GM12878 (cell line): ENCODE measurements at regions not wholly inside any gene's neighbourhood (a gene's known extent, or its start where the extent isn't known, plus 50 kb on each side); places are given as distances from the start of the nearest gene placed in this dataset.

Source experiments
- ATAC-seq: fragments of 200-7000 bp; cut with Tn5 transposase; 3 replicates; pipeline ENCODE4 v1.9.1; 2020; ENCODE audit warnings: mild to moderate bottlenecking, moderate library complexity
- BruUV-seq: library from RNA; stranded (reverse); fragments of 400-500 nt; replicated peaks from 2 replicates; lab custom pipeline; 2021; lab: Mats Ljungman, UMichigan
- CTCF ChIA-PET: fragments of 300-600 bp; sonication (Branson Sonifier 250); formaldehyde crosslinking; extraction: SDS; loops from one replicate; lab custom pipeline; 2021; ENCODE audit warnings: inconsistent platforms; lab: Yijun Ruan, JAX
- POLR2A ChIA-PET: fragments of 350-600 bp; formaldehyde crosslinking; extraction: SDS; loops from one replicate; lab custom pipeline; 2021; ENCODE audit warnings: inconsistent platforms; lab: Charles Lee
- RAD21 ChIA-PET: fragments of 300-600 bp; sonication (Branson Sonifier 250); formaldehyde crosslinking; loops from one replicate; lab custom pipeline; 2023; ENCODE audit warnings: antibody characterized with exemption; ENCODE audit not compliant: unreplicated experiment; lab: Charles Lee
- SMC1A ChIA-PET: fragments of 300-600 bp; sonication (Branson Sonifier 250); formaldehyde crosslinking; loops from one replicate; lab custom pipeline; 2023; ENCODE audit not compliant: unreplicated experiment, uncharacterized antibody; lab: Charles Lee
- DNase-seq: peaks from one replicate; pipeline ENCODE4 v3.0.0-alpha.2; 2011; ENCODE audit warnings: low read depth, low spot score
- FAIRE-seq: peaks from 3 replicates; lab custom pipeline; 2011; peaks lifted over from hg19 to GRCh38; lab: Jason Lieb, UNC
- H2AFZ ChIP-seq: 2 replicates; pipeline ENCODE4 v1.6.0; 2011; ENCODE audit warnings: low read depth, low read length, control low read depth; ENCODE audit not compliant: control insufficient read depth
- H3K27ac ChIP-seq: 2 replicates; pipeline ENCODE4 v1.5.1; 2011; ENCODE audit warnings: control low read depth; ENCODE audit not compliant: control insufficient read depth, insufficient read depth
- H3K27me3 ChIP-seq, 2 experiments: replicated peaks in 1 of 2; 2 replicates each; pipeline versions ENCODE4 v1.6.0 to v1.6.1; 2011; ENCODE audit warnings: low read length in 1 of 2; ENCODE audit not compliant: control insufficient read depth in 2 of 2, insufficient read depth in 2 of 2
- H3K36me3 ChIP-seq, 2 experiments: 2 replicates each; pipeline ENCODE4 v1.5.1; 2011; ENCODE audit warnings: low read length in 1 of 2; ENCODE audit not compliant: control insufficient read depth in 2 of 2, insufficient read depth in 2 of 2
- H3K4me1 ChIP-seq: 2 replicates; pipeline ENCODE4 v1.6.1; 2011; ENCODE audit warnings: mild to moderate bottlenecking, low read length, moderate library complexity, mixed read lengths; ENCODE audit not compliant: control insufficient read depth, insufficient read depth
- H3K4me2 ChIP-seq: 2 replicates; pipeline ENCODE4 v1.6.0; 2011; ENCODE audit warnings: control low read depth; ENCODE audit not compliant: control insufficient read depth, insufficient read depth
- H3K4me3 ChIP-seq: fragments of 200-600 bp; sonication (generic); 2 replicates; pipeline ENCODE4 v1.5.1; 2016
- H3K79me2 ChIP-seq: 2 replicates; pipeline ENCODE4 v1.6.0; 2011; ENCODE audit warnings: low read length; ENCODE audit not compliant: control insufficient read depth, insufficient read depth
- H3K9ac ChIP-seq: 2 replicates; pipeline ENCODE4 v1.8.0; 2011; ENCODE audit warnings: low read length, control low read depth, mixed read lengths; ENCODE audit not compliant: control insufficient read depth, insufficient read depth
- H3K9me3 ChIP-seq: replicated peaks from 3 replicates; pipeline ENCODE4 v1.5.1; 2011; ENCODE audit warnings: mild to moderate bottlenecking, low read length; ENCODE audit not compliant: control insufficient read depth, insufficient read depth
- H4K20me1 ChIP-seq: 2 replicates; pipeline ENCODE4 v1.6.0; 2011; ENCODE audit not compliant: control insufficient read depth, insufficient read depth
- ATF3 ChIP-seq: IDR thresholded peaks from 2 replicates; pipeline ENCODE4 v1.6.1; 2011; ENCODE audit warnings: low read depth, mild to moderate bottlenecking, low read length, moderate library complexity, borderline replicate concordance; ENCODE audit errors: extremely low read depth
- BMI1 ChIP-seq: fragments of 450-650 bp; IDR thresholded peaks from 2 replicates; pipeline ENCODE4 v1.6.1; 2016; ENCODE audit warnings: mild to moderate bottlenecking, moderate library complexity, borderline replicate concordance
- JUND ChIP-seq: IDR thresholded peaks from 2 replicates; pipeline ENCODE4 v1.6.1; 2012; ENCODE audit warnings: low read depth, mild to moderate bottlenecking, low read length, improper control_type of control experiment, moderate library complexity
- MYB ChIP-seq: fragments of 150-350 bp; IDR thresholded peaks from 2 replicates; pipeline ENCODE4 v1.6.1; 2014; ENCODE audit warnings: mild to moderate bottlenecking, low read depth, low read length, borderline replicate concordance
- NFYB ChIP-seq: IDR thresholded peaks from 2 replicates; pipeline ENCODE4 v1.6.1; 2011; ENCODE audit warnings: low read depth, mild to moderate bottlenecking, low read length, improper control_type of control experiment, moderate library complexity; ENCODE audit not compliant: insufficient read depth
- PKNOX1 ChIP-seq: fragments of 450-650 bp; IDR thresholded peaks from 2 replicates; pipeline ENCODE4 v1.6.1; 2016; ENCODE audit warnings: mild to moderate bottlenecking
- RELA ChIP-seq: fragments of 450-650 bp; IDR thresholded peaks from 2 replicates; pipeline ENCODE4 v1.8.0; 2014; ENCODE audit warnings: borderline replicate concordance; ENCODE audit not compliant: partially characterized antibody
- SIX5 ChIP-seq: IDR thresholded peaks from 2 replicates; pipeline ENCODE4 v1.6.1; 2011; ENCODE audit warnings: mild to moderate bottlenecking, low read depth, low read length, moderate library complexity; ENCODE audit not compliant: severe bottlenecking
- SMARCA5 ChIP-seq: fragments of 450-650 bp; IDR thresholded peaks from 2 replicates; pipeline ENCODE4 v1.6.1; 2017; ENCODE audit warnings: mild to moderate bottlenecking
- TBL1XR1 ChIP-seq: IDR thresholded peaks from 2 replicates; pipeline ENCODE4 v1.6.1; 2012; ENCODE audit warnings: low read depth, low read length, improper control_type of control experiment
- USF1 ChIP-seq: IDR thresholded peaks from 2 replicates; pipeline ENCODE4 v1.6.1; 2011; ENCODE audit warnings: borderline replicate concordance, low read depth, mild to moderate bottlenecking, moderate library complexity, mixed read lengths, low read length; ENCODE audit not compliant: insufficient read depth; ENCODE audit errors: extremely low read length
- YY1 ChIP-seq: IDR thresholded peaks from 2 replicates; pipeline ENCODE4 v1.6.1; 2011; ENCODE audit warnings: low read depth, mild to moderate bottlenecking, low read length
- ZBED1 ChIP-seq: IDR thresholded peaks from 2 replicates; pipeline ENCODE4 v1.6.1; 2016; ENCODE audit warnings: borderline replicate concordance
- WGBS: methylation state at CpG from one replicate; pipeline ENCODE4 v1.1.6; 2016; ENCODE audit warnings: low lambda C conversion rate; ENCODE audit not compliant: insufficient replicate concordance, insufficient coverage; ENCODE audit errors: missing lambda C conversion rate; 5-methylcytosine and 5-hydroxymethylcytosine counted together
- in situ Hi-C: fragments of 300-500 bp; cut with MboI; formaldehyde crosslinking; loops from 9 replicates; pipeline ENCODE4 v1.14.3; 2018; ENCODE audit warnings: mixed read lengths
- intact Hi-C: fragments of 100-400 bp; cut with micrococcal nuclease; formaldehyde crosslinking; loops from one replicate; pipeline ENCODE4 v1.14.2; 2022; ENCODE audit not compliant: unreplicated experiment

- intact Hi-C loops (no loop called here), in situ Hi-C loops (no loop called here)
- H3K27me3 ChIP-seq, result no peaks in the 10 kb centered on the region
- no peaks in the 10 kb centered on the region for H3K36me3 ChIP-seq
- ChIA-PET RAD21 (no interaction called here), SMC1A (interaction anchor here (1.8 to 4.4 kb wide), 2 partner anchors 10 to 21 kb away, joined by 4 to 34 read pairs; no protein-coding TSS in a partner anchor), CTCF (no interaction called here), POLR2A (interaction anchor here (0.6 kb wide), 1 partner anchor 79 kb away, joined by 4 read pairs; no protein-coding TSS in a partner anchor)
- H2AFZ ChIP-seq, result no peak overlapping the region
- no peaks in the 10 kb centered on the region for H4K20me1 ChIP-seq
- peaks cover 1% of the 10 kb centered on the region; the same call in 2 of the 3 replicates for H3K9me3 ChIP-seq
- FAIRE-seq, result no peak
- ATAC-seq, result no peak
- H3K4me2 ChIP-seq, result no peak overlapping the region
- WGBS, result 55% methylated on average over 3 of the region's 3 CpGs
- H3K27ac ChIP-seq, result no peak overlapping the region
- H3K4me1 ChIP-seq, result peaks cover 13% of the 10 kb centered on the region
- no TSS peak for BruUV-seq
- no peak overlapping the region for H3K9ac ChIP-seq
- DNase-seq, result no peak
- TF ChIP-seq USF1 (peak; percentile 14), ATF3 (0 out of 2 replicates have a peak, but pooled peaks have one; percentile 1), BMI1 (no peak), SIX5 (peak; percentile 17)
- H3K4me3 ChIP-seq, result no peak overlapping the region
- H3K79me2 ChIP-seq, result no peaks in the 10 kb centered on the region
These were observed 531.6 kb downstream of the VRK1 start for GRCh38 chr14:97328743-97329142.

GRCh38 chr14:97329701-97330100 is 532.5 kb downstream of the VRK1 start:
- Histone ChIP-seq H3K27me3 (no peaks in the 10 kb centered on the region), H3K4me3 (no peak overlapping the region), H3K4me1 (peaks cover 13% of the 10 kb centered on the region), H3K27ac (no peak overlapping the region), H3K4me2 (no peak overlapping the region), H2AFZ (no peak overlapping the region), H3K36me3 (no peaks in the 10 kb centered on the region), H3K9ac (no peak overlapping the region), H4K20me1 (no peaks in the 10 kb centered on the region), H3K9me3 (peaks cover 1% of the 10 kb centered on the region; the same call in 2 of the 3 replicates), H3K79me2 (no peaks in the 10 kb centered on the region)
- ChIA-PET RAD21 (no interaction called here), CTCF (interaction anchor here (1.0 kb wide), 1 partner anchor 14 kb away, joined by 3 read pairs; no protein-coding TSS in a partner anchor), POLR2A (no interaction called here), SMC1A (interaction anchor here (1.2 to 4.4 kb wide), 4 partner anchors 9 to 49 kb away, joined by 3 to 34 read pairs (median 4); no protein-coding TSS in a partner anchor)
- ATAC-seq, result no peak
- in situ Hi-C loops, result no loop called here
- BruUV-seq, result no TSS peak
- no peak for FAIRE-seq
- intact Hi-C loops, result no loop called here
- WGBS, result 72% methylated on average over 2 of the region's 2 CpGs
- no peak for DNase-seq
- no peak for TF ChIP-seq TBL1XR1
- TF ChIP-seq USF1, result no peak
- no peak for TF ChIP-seq ZBED1
- TF ChIP-seq YY1, result no peak
- TF ChIP-seq RELA, result no peak
- no peak for TF ChIP-seq JUND
- TF ChIP-seq MYB, result no peak
- TF ChIP-seq PKNOX1, result no peak
- no peak for TF ChIP-seq NFYB
- no peak for TF ChIP-seq SMARCA5
